22Rv1 (cell line): ENCODE measurements at regions not wholly inside any gene's neighbourhood (a gene's known extent, or its start where the extent isn't known, plus 50 kb on each side); places are given as distances from the start of the nearest gene placed in this dataset.
"Not testable (repeated sequence)": the region's sequence is repeated elsewhere in the genome, so short reads cannot be mapped to it uniquely, and the experiment has no call there.

ENCODE experiments used
- ZFX ChIP-seq: fragments of 450-650 bp; IDR thresholded peaks from 2 replicates; pipeline ENCODE4 v1.6.1; 2017; ENCODE audit warnings: antibody characterized with exemption, borderline replicate concordance
- TF ChIP-seq, protein P1 (sequence below): fragments of 450-650 bp; IDR thresholded peaks from 2 replicates; pipeline ENCODE4 v1.5.1; 2017; ENCODE audit warnings: mild to moderate bottlenecking

DNA sequence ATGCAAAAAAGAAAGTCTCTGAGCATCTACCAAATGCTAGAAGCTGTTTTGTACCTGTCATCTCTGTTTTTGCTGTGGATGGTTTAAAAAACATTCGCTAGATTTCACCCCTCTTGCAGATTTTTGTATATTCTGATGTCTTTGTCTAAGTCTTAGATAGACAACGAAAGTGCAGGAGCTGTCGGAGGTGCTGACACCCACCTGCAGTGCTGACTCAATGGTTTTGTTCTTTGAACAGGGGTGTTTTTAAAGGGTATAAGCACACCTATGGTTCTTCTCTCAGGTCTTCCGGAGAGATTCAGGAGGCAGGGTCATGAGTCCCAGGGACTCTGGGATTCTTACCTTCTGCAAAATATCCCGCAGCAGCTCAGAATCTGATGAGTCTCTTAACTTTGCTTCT lies 231.7 kb upstream of the FRG2C start:
- TF ChIP-seq, protein P1, sequence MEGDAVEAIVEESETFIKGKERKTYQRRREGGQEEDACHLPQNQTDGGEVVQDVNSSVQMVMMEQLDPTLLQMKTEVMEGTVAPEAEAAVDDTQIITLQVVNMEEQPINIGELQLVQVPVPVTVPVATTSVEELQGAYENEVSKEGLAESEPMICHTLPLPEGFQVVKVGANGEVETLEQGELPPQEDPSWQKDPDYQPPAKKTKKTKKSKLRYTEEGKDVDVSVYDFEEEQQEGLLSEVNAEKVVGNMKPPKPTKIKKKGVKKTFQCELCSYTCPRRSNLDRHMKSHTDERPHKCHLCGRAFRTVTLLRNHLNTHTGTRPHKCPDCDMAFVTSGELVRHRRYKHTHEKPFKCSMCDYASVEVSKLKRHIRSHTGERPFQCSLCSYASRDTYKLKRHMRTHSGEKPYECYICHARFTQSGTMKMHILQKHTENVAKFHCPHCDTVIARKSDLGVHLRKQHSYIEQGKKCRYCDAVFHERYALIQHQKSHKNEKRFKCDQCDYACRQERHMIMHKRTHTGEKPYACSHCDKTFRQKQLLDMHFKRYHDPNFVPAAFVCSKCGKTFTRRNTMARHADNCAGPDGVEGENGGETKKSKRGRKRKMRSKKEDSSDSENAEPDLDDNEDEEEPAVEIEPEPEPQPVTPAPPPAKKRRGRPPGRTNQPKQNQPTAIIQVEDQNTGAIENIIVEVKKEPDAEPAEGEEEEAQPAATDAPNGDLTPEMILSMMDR = not testable (repeated sequence)
- TF ChIP-seq ZFX = not testable (repeated sequence)
